NCI-H187 treated with DMSO at 0.1 percent for 48 hours (cell line): ENCODE measurements at regions not wholly inside any gene's neighbourhood (a gene's known extent, or its start where the extent isn't known, plus 50 kb on each side); places are given as distances from the start of the nearest gene placed in this dataset.
A peak's percentile ranks its signal among the peaks of the same experiment; 100 is the strongest.

Experiments used
- DNase-seq: peaks from one replicate; lab custom pipeline; 2025; lab: John Stamatoyannopoulos, UW

DNA sequence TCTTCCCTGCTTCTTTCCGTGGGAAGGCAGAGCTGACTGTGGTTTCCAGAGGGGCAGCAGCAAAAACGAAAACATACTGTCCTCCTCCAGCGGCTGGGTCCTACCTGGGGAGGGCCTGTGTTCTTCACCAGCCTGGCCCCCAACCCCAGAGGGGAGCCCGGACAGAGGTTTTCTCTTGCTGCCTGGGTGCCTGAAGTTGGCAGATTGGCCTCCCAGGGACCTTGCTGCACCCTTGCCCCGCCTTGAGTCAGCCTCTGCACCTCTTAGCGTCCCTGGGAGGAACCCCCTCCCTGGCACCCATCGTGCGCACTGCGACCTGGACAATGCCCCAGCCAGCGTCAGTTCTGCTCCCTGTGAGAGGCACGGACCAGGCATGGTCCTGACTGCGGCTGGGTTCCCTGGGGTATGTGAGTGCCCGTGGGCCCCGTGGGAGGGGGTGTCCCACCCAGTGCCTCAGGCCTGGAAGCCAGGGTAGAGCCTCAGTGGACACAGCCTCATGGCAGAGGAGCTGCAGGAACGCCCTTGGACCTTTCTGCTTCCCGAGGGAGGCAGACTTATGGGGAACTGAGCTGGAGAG lies 56.8 kb upstream of the PRR23E start:
- DNase-seq, result no peak

DNA sequence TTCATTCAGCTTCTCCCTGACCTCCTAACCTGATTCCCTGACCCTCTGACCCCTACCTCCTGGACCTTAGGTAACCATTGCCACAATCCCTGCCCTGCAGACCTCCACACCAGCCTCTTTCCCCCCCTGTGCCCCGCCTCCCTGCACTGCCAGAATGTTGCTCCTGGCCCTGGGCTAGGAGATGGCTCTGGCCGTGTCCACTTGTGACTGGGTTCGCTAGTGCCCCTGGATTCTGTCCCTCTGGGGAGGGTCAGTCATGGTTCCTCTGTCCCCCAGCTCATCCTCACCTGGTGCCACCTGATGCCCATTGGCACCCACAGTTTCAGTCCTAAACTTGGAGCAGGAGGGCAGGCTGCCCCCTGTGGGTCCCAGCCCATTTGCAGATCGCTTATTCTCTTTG lies 56.2 kb upstream of the PRR23E start:
- no peak for DNase-seq

DNA sequence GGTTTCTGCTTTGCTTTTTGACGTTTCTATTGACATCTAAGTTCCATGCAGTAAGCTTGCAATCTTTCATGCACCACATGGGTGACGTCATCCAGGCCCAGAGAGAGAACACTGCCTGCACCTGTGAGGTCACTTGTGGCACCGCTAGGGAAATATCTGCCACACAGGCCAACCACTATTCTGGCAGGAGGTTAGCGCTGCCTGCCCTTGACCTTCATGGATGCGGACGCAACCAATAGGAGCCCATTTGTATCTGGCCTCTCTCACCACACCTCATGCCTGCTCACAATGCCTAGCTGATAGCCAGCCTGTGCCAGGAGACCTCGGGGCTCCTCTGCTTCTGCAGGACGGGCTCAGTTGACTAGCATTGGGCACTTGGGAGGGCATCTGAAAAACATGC lies 55.8 kb upstream of the PRR23E start:
- no peak for DNase-seq

DNA sequence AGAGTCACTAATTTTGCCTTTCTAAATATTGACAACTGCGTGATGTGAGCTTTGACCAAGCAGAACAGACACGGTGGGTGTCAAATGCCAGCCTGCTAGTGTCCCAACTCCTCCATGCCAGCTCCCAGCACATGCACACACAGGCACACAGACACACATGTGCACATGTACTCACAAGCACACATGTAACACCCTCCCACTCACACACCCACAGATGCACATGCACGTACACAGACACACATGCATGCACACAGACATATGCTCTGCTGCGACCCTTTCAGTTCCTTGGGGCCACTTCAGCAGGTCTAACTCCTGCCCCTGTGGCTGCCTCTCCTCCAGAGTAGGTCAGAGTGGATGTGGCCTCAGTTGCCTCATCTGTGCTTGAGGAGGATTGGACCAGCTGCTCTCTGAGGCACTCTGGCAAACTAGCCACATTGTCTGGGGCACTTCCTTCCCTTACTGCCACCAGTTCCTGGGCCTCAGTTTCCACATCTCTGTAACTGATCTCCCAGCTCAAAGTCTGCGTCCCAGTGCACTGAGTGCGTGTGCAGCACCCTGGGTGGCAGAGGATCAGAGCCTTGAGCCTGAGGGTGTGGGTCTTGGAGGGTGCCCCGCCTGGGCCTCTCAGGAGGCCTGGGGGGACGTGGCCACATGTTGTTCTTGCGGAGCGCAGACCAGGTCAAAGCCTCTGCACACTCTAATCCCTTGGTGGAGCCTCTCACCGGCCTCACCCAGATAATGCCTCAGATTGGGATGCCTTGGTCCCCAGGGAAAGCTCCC lies 55.0 kb upstream of the PRR23E start:
- DNase-seq, result no peak

DNA sequence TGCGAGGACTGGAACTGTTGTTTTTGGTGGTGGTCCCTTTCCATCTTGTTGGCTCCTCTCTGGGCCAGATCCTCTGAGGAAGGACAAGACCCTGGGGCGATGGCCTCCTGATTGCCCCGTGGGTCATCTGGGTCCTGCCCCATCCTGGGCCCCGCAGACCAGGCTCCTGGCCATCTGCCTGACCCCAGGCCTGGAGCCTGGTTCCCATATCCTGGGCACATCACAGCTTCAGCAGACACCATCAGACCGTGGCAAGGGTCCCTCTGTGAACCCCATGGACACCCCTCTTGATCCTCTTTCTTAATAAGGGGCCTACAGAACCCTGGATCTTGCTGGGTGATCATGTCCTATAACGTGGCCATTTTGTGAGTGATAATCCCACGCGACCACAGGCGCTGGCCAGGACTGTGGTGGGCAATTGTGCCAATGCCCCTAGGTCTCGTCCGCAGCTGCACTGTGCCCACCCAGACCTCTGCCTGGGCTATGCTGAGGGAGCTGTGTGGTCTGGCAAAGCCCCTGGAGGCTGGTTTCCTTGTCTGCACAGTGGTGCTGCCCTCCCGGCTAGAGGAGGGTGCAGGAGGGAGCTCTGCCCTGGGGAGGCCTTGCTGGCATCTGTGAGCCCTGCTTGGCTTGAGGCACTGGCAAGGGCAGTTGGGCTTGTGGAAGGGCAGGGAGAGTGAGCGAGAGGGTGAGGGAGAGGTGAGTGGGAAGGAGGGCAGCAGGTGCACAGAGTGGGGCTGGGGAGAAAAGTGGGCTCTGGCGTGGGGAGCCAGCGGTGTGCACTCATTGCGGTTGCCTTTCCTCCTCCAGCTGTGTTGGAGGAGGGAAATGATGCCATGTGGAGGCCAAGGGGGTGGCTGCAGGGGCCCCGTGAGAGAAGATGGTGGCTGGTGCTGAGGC lies 53.1 kb upstream of the PRR23E start:
- DNase-seq, result no peak

DNA sequence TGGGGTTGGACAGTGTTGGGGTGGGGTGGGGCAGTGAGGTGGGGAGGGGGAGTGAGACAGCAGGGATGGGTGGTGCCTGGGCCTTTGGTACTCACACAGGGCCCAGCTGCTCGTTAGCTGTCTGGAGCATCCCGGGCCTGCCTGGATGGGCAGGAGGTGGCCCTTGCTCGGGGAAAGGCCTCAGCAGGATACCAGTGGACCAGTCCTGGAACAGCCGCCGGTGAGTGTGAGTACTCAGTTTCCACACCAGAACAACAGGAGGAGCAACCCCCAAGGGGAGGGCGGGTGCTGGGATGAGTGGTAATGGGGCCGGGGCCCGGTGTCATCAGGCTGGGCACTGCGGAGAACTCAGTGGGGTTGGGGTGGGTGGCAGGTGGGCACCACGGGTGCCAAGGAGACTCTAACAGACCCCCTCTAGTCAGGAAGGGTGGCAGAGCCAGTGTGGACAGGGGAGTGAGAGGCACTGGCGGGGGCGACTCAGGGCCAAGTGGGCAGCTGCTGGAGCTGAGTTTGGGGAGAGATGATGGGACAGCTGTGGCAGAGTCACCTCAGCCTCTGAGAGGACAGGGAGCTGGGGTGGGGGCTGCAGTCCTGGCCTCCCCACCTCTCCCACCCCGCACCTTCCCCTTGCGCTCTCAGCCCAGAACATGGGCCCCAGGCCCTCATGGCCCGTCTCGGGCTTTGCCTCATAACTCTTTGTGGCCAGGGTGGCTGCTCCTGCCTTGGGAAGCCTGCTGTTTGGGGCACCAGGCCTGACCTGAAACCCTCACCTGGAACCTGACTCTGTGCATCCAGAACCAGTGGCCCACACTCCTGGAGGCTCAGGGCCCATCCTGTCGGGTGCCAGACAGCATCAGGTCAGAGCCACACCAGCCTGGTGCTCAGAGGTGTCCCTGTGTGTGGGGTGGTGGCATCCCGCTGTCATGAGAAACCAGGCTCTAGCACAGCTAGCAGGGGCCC lies 52.1 kb upstream of the PRR23E start:
- no peak for DNase-seq

DNA sequence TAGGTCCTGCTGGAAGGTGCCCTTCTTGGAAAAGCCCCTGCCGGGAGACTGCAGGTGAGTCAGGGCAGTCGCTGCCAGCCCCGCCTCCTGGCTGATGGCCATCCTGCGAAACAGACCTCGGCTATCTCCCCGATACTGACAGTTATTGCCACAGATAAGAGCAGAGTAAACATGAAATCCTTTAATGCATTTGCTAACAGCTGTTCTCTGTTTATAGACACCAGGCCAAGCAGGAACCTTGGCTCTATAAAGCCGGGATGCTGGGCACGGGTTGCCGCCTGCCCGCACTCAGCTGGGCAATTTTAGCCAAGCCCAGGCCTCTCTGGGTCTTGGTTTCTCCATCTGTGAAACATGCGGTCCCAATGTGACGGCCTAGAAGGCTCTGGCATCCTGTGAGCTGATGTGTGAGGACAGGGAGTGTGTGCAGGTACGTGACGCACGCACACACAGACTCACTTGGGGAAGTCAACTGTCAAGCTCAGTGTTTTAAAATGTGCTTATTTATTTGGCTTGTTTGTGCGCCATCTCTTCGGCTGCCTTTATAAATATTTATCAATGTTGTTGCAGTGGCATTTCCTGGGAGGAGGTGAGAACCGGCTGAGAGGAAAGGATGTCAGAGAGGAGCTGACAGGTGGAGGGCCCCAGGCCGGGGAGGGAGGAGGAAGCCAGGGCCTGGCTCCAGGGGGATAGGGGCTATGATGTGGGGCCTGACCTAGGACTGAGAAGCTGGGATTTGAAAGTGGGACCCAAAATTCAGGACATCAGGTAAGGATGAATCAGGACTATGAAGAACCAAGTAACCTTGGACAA lies 50.8 kb upstream of the PRR23E start:
- peak; percentile 81 for DNase-seq
